H1 (cell line): ENCODE measurements at regions not wholly inside any gene's neighbourhood (a gene's known extent, or its start where the extent isn't known, plus 50 kb on each side); places are given as distances from the start of the nearest gene placed in this dataset.

Source experiments
- CTCF ChIA-PET: fragments of 300-600 bp; sonication (Branson Sonifier 250); formaldehyde crosslinking; loops from one replicate; lab custom pipeline; 2021; ENCODE audit not compliant: partially characterized antibody; lab: Charles Lee
- POLR2A ChIA-PET: fragments of 300-600 bp; sonication (Branson Sonifier 250); formaldehyde crosslinking; loops from one replicate; lab custom pipeline; 2021; ENCODE audit warnings: inconsistent platforms; ENCODE audit not compliant: partially characterized antibody; lab: Charles Lee
- DNase-seq, 2 experiments: peaks; one replicate each; pipeline versions ENCODE4 v3.0.0 to v3.0.0-alpha.2; 2010 to 2022; ENCODE audit warnings: low spot score in 2 of 2, low read depth in 1 of 2, mixed read lengths in 1 of 2
- FAIRE-seq: peaks from 2 replicates; lab custom pipeline; 2011; peaks lifted over from hg19 to GRCh38; lab: Jason Lieb, UNC
- H2AFZ ChIP-seq: 2 replicates; pipeline ENCODE4 v1.8.1; 2012; ENCODE audit warnings: low read length, inconsistent platforms
- H2AK5ac ChIP-seq: 2 replicates; pipeline ENCODE4 v1.6.1; 2013; ENCODE audit warnings: low read depth, low read length
- H2BK120ac ChIP-seq: replicated peaks from 2 replicates; pipeline ENCODE3; 2013; ENCODE audit warnings: low read depth, low read length, inconsistent platforms
- H2BK12ac ChIP-seq: 2 replicates; pipeline ENCODE4 v1.6.1; 2013; ENCODE audit warnings: low read depth, low read length
- H2BK15ac ChIP-seq: 2 replicates; pipeline ENCODE4 v1.6.1; 2013; ENCODE audit warnings: low read length
- H2BK20ac ChIP-seq: 2 replicates; pipeline ENCODE4 v1.6.1; 2013; ENCODE audit warnings: low read length
- H2BK5ac ChIP-seq: 2 replicates; pipeline ENCODE4 v1.6.1; 2013; ENCODE audit warnings: low read depth, low read length
- H3K14ac ChIP-seq: 2 replicates; pipeline ENCODE4 v1.6.1; 2013; ENCODE audit warnings: inconsistent platforms; ENCODE audit not compliant: insufficient read length
- H3K18ac ChIP-seq: 2 replicates; pipeline ENCODE4 v1.6.1; 2013; ENCODE audit warnings: low read length; ENCODE audit errors: extremely low read depth
- H3K23ac ChIP-seq: 2 replicates; pipeline ENCODE4 v1.6.1; 2013; ENCODE audit warnings: inconsistent platforms; ENCODE audit not compliant: insufficient read length
- H3K23me2 ChIP-seq: 2 replicates; pipeline ENCODE4 v1.6.1; 2013; ENCODE audit warnings: low read depth, low read length
- H3K27ac ChIP-seq: 2 replicates; pipeline ENCODE4 v1.6.1; 2011; ENCODE audit warnings: low read depth, low read length, inconsistent platforms
- H3K27me3 ChIP-seq, 4 experiments: replicated peaks in 1 of 4; 1 replicate in 1 of 4; 2 replicates in 3 of 4; pipeline versions ENCODE4 v1.6.1 to v1.8.1; 2011 to 2013; ENCODE audit warnings: low read length in 3 of 4, mild to moderate bottlenecking in 3 of 4, inconsistent platforms in 2 of 4, mixed read lengths in 2 of 4, moderate library complexity in 1 of 4; ENCODE audit not compliant: control insufficient read depth in 3 of 4, insufficient read depth in 3 of 4; ENCODE audit errors: extremely low read depth in 1 of 4
- H3K36me3 ChIP-seq, 4 experiments: 2 replicates each; pipeline versions ENCODE4 v1.6.1 to v1.8.1; 2011 to 2013; ENCODE audit warnings: mild to moderate bottlenecking in 4 of 4, low read length in 3 of 4, moderate library complexity in 2 of 4, control low read depth in 1 of 4, inconsistent platforms in 1 of 4; ENCODE audit not compliant: insufficient read depth in 4 of 4, control insufficient read depth in 2 of 4
- H3K4ac ChIP-seq: replicated peaks from 2 replicates; pipeline ENCODE3; 2013; ENCODE audit warnings: low read length, low read depth, mixed read lengths, inconsistent platforms; ENCODE audit not compliant: insufficient read length
- H3K4me1 ChIP-seq, 4 experiments: replicated peaks in 1 of 4; 1 replicate in 1 of 4; 2 replicates in 3 of 4; pipeline versions ENCODE4 v1.6.1 to v1.8.1; 2011 to 2013; ENCODE audit warnings: low read length in 3 of 4, inconsistent platforms in 2 of 4, mixed read lengths in 1 of 4; ENCODE audit not compliant: insufficient read depth in 4 of 4, control insufficient read depth in 3 of 4
- H3K4me2 ChIP-seq, 2 experiments: 2 replicates each; pipeline versions ENCODE4 v1.6.1 to v1.8.1; 2011 to 2013; ENCODE audit warnings: low read depth in 2 of 2, low read length in 2 of 2, control low read depth in 1 of 2, inconsistent platforms in 1 of 2, mild to moderate bottlenecking in 1 of 2; ENCODE audit not compliant: insufficient read depth in 1 of 2
- H3K4me3 ChIP-seq, 4 experiments: fragments of 200-600, 300-600 bp in 1 of 4; sonication (generic), shearing (Covaris generic), sonication (Bioruptor Twin) in 1 of 4; 2 replicates each; pipeline versions ENCODE4 v1.5.1 to v1.8.1; 2011 to 2016; ENCODE audit warnings: low read length in 4 of 4, low read depth in 3 of 4, control low read depth in 2 of 4, inconsistent platforms in 2 of 4, mild to moderate bottlenecking in 2 of 4, mixed read lengths in 1 of 4, moderate library complexity in 1 of 4; ENCODE audit not compliant: insufficient read depth in 2 of 4; ENCODE audit errors: extremely low read depth in 1 of 4
- H3K56ac ChIP-seq: replicated peaks from 2 replicates; pipeline ENCODE3; 2013; ENCODE audit warnings: low read depth, mild to moderate bottlenecking, mixed read lengths, low read length, inconsistent platforms; ENCODE audit not compliant: insufficient read length
- H3K79me1 ChIP-seq: 2 replicates; pipeline ENCODE4 v1.6.1; 2013; ENCODE audit warnings: low read depth, low read length, control low read depth
- H3K79me2 ChIP-seq, 2 experiments: 2 replicates each; pipeline versions ENCODE4 v1.6.1 to v1.8.1; 2012 to 2013; ENCODE audit warnings: low read length in 2 of 2, mild to moderate bottlenecking in 2 of 2, inconsistent platforms in 1 of 2; ENCODE audit not compliant: insufficient read depth in 2 of 2, control insufficient read depth in 1 of 2
- H3K9ac ChIP-seq, 4 experiments: replicated peaks in 1 of 4; 1 replicate in 1 of 4; 2 replicates in 3 of 4; pipeline versions ENCODE4 v1.6.1 to v1.8.1; 2011 to 2013; ENCODE audit warnings: low read depth in 3 of 4, low read length in 3 of 4, control low read depth in 2 of 4, mild to moderate bottlenecking in 2 of 4, moderate library complexity in 2 of 4, inconsistent platforms in 1 of 4; ENCODE audit errors: extremely low read depth in 1 of 4
- H3K9me3 ChIP-seq, 2 experiments: 2 replicates each; pipeline versions ENCODE4 v1.6.1 to v1.8.1; 2012 to 2013; ENCODE audit warnings: mild to moderate bottlenecking in 2 of 2, moderate library complexity in 2 of 2, control low read depth in 1 of 2, inconsistent platforms in 1 of 2, low read depth in 1 of 2, low read length in 1 of 2, mixed read lengths in 1 of 2; ENCODE audit not compliant: insufficient read depth in 2 of 2
- H4K20me1 ChIP-seq, 2 experiments: replicated peaks in 1 of 2; 2 replicates each; pipeline versions ENCODE3 to v1.8.1; 2011 to 2013; ENCODE audit warnings: inconsistent platforms in 2 of 2, low read length in 2 of 2, mild to moderate bottlenecking in 1 of 2; ENCODE audit not compliant: insufficient read depth in 2 of 2, control insufficient read depth in 1 of 2
- H4K5ac ChIP-seq: 2 replicates; pipeline ENCODE4 v1.6.1; 2013; ENCODE audit warnings: low read length, low read depth, mixed read lengths, inconsistent platforms; ENCODE audit not compliant: insufficient read length
- H4K8ac ChIP-seq: 2 replicates; pipeline ENCODE4 v1.8.0; 2013; ENCODE audit warnings: mild to moderate bottlenecking, moderate library complexity, low read length, inconsistent platforms; ENCODE audit not compliant: insufficient read depth; ENCODE audit errors: extremely low read depth
- H4K91ac ChIP-seq: replicated peaks from 2 replicates; pipeline ENCODE3; 2013; ENCODE audit warnings: low read length, mixed read lengths, inconsistent platforms; ENCODE audit not compliant: insufficient read length
- ATF3 ChIP-seq: IDR thresholded peaks from 2 replicates; pipeline ENCODE4 v1.6.1; 2011; ENCODE audit warnings: low read depth, mild to moderate bottlenecking, low read length; ENCODE audit not compliant: insufficient read depth
- EP300 ChIP-seq, 2 experiments: IDR thresholded peaks; 1 replicate in 1 of 2; 2 replicates in 1 of 2; pipeline ENCODE4 v1.6.1; 2011 to 2012; ENCODE audit warnings: low read depth in 2 of 2, low read length in 2 of 2, mild to moderate bottlenecking in 2 of 2, borderline replicate concordance in 1 of 2, inconsistent platforms in 1 of 2, moderate library complexity in 1 of 2
- GTF2F1 ChIP-seq: IDR thresholded peaks from 2 replicates; pipeline ENCODE4 v1.6.1; 2012; ENCODE audit warnings: low read depth, low read length, improper control_type of control experiment, borderline replicate concordance
- MAFK ChIP-seq: IDR thresholded peaks from 2 replicates; pipeline ENCODE4 v1.6.1; 2012; ENCODE audit warnings: low read depth, mild to moderate bottlenecking, improper control_type of control experiment, low read length
- MAX ChIP-seq: IDR thresholded peaks from 2 replicates; pipeline ENCODE4 v1.6.1; 2012; ENCODE audit warnings: inconsistent platforms
- POLR2A ChIP-seq, 2 experiments: IDR thresholded peaks; 1 replicate in 1 of 2; 2 replicates in 1 of 2; pipeline ENCODE4 v1.6.1; 2011; ENCODE audit warnings: low read depth in 2 of 2, low read length in 2 of 2, mild to moderate bottlenecking in 2 of 2; ENCODE audit errors: control extremely low read depth in 1 of 2
- RFX5 ChIP-seq: IDR thresholded peaks from 2 replicates; pipeline ENCODE4 v1.6.1; 2011; ENCODE audit warnings: low read depth, low read length, improper control_type of control experiment, borderline replicate concordance
- SAP30 ChIP-seq: fragments of 300-600 bp; sonication (generic); IDR thresholded peaks from 2 replicates; pipeline ENCODE4 v1.7.1; 2012; ENCODE audit warnings: low read length, moderate library complexity, mild to moderate bottlenecking, inconsistent platforms; ENCODE audit not compliant: insufficient read depth, insufficient replicate concordance
- SUZ12 ChIP-seq: fragments of 200-600 bp; sonication (generic); IDR thresholded peaks from 2 replicates; pipeline ENCODE4 v1.6.1; 2012; ENCODE audit warnings: mild to moderate bottlenecking, inconsistent platforms, low read length, moderate library complexity, mixed read lengths
- TBP ChIP-seq: IDR thresholded peaks from 2 replicates; pipeline ENCODE4 v1.6.1; 2011; ENCODE audit warnings: low read depth, low read length, improper control_type of control experiment
- TEAD4 ChIP-seq: IDR thresholded peaks from 2 replicates; pipeline ENCODE4 v1.6.1; 2012; ENCODE audit warnings: low read depth, low read length, inconsistent platforms, mixed read lengths

DNA sequence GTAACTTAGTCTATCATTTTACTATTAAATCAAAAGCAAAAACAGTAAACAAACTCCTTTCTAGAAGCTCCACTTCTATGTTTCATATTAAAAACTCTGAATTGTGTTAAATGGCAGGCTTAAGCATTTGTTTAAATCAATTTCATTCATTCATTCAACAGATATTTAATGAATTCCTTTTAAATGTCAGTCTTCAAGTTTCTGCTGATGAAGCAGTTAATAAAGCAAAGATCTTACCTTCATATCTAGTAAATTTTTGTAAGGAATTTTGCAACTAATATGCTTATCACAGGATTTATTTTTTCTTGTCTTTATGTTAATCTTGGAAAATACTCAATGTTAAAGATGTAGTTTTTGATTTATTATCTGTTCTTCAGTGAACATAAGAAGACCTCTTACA is 54.1 kb upstream of the RGS18 start:
- no peaks in the 10 kb centered on the region for H3K79me2 ChIP-seq
- no peaks in the 10 kb centered on the region for H3K23me2 ChIP-seq
- no peak overlapping the region for H2AK5ac ChIP-seq
- no peak overlapping the region for H3K14ac ChIP-seq
- no peaks in the 10 kb centered on the region; a peak in 1 of 8 replicates for H3K36me3 ChIP-seq
- H3K23ac ChIP-seq: no peak overlapping the region
- no peaks in the 10 kb centered on the region for H3K4me1 ChIP-seq
- no peak overlapping the region for H2BK12ac ChIP-seq
- H3K4me3 ChIP-seq: no peak overlapping the region
- H3K4ac ChIP-seq: no peak overlapping the region
- no peak for TF ChIP-seq MAX
- no peak for TF ChIP-seq MAFK
- no peak for TF ChIP-seq ATF3
- TF ChIP-seq POLR2A (IDR thresholded peaks at IDR 0.05; ENCODE audit: control extremely low read depth in 1 of 2, low read depth in 2 of 2, low read length in 2 of 2): no peak
- TF ChIP-seq TBP: no peak
- no peak for TF ChIP-seq SUZ12
- no peak for TF ChIP-seq RFX5
- TF ChIP-seq GTF2F1: no peak
- no peak for TF ChIP-seq EP300 (IDR thresholded peaks at IDR 0.05; ENCODE audit: borderline replicate concordance in 1 of 2, low read depth in 2 of 2, low read length in 2 of 2)
- TF ChIP-seq SAP30: no peak
- no peak for TF ChIP-seq TEAD4
- POLR2A ChIA-PET: no interaction called here
- no peaks in the 10 kb centered on the region for H4K20me1 ChIP-seq
- CTCF ChIA-PET: no interaction called here
- no peak overlapping the region for H3K18ac ChIP-seq
- no peak overlapping the region for H4K5ac ChIP-seq
- no peak overlapping the region for H4K8ac ChIP-seq
- no peaks in the 10 kb centered on the region for H3K79me1 ChIP-seq
- peaks cover 0 to 2% (median 0%) of the 10 kb centered on the region in 4 experiments; a peak in 1 of 7 replicates for H3K27me3 ChIP-seq
- H2BK15ac ChIP-seq: no peak overlapping the region
- DNase-seq (no peak), FAIRE-seq (no peak)
- no peak overlapping the region for H3K9ac ChIP-seq
- H3K27ac ChIP-seq: no peak overlapping the region
- no peak overlapping the region for H2BK120ac ChIP-seq
- no peak overlapping the region for H2AFZ ChIP-seq
- no peak overlapping the region for H2BK20ac ChIP-seq
- H3K4me2 ChIP-seq: no peak overlapping the region
- no peaks in the 10 kb centered on the region for H3K9me3 ChIP-seq
- no peak overlapping the region for H2BK5ac ChIP-seq
- H4K91ac ChIP-seq: no peak overlapping the region
- H3K56ac ChIP-seq: no peak overlapping the region
